HEK293 (cell line): ENCODE measurements at regions not wholly inside any gene's neighbourhood (a gene's known extent, or its start where the extent isn't known, plus 50 kb on each side); places are given as distances from the start of the nearest gene placed in this dataset.

Experiments used
- CTCF ChIA-PET: fragments of 350-600 bp; formaldehyde crosslinking; extraction: SDS; loops from one replicate; lab custom pipeline; 2021; ENCODE audit warnings: antibody characterized with exemption; lab: Yijun Ruan, JAX
- POLR2A ChIA-PET: fragments of 300-600 bp; formaldehyde crosslinking; extraction: SDS; loops from one replicate; lab custom pipeline; 2020; ENCODE audit warnings: antibody characterized with exemption, inconsistent platforms; lab: Yijun Ruan, JAX
- H3K27ac ChIP-seq: fragments of 200-500 bp; sonication (Bioruptor generic); 2 replicates; pipeline ENCODE4 v1.5.1; 2014; ENCODE audit warnings: low read depth, low read length, control low read depth, inconsistent platforms; ENCODE audit errors: extremely low read depth
- H3K36me3 ChIP-seq, 2 experiments: fragments of 200-500 bp in 1 of 2; sonication (Bioruptor generic) in 1 of 2; 1 replicate in 1 of 2; 2 replicates in 1 of 2; pipeline ENCODE4 v1.5.1; 2014 to 2017; ENCODE audit warnings: inconsistent platforms in 2 of 2, low read length in 2 of 2; ENCODE audit not compliant: control insufficient read depth in 2 of 2, insufficient read depth in 1 of 2
- H3K4me1 ChIP-seq: fragments of 200-500 bp; sonication (Bioruptor generic); 2 replicates; pipeline ENCODE4 v1.5.1; 2014; ENCODE audit warnings: mild to moderate bottlenecking, low read length, inconsistent platforms; ENCODE audit not compliant: control insufficient read depth, insufficient read depth
- H3K4me3 ChIP-seq: 2 replicates; pipeline ENCODE4 v1.5.1; 2011; ENCODE audit warnings: low read depth, mild to moderate bottlenecking, control low read depth, low read length, moderate library complexity
- H3K9me3 ChIP-seq: fragments of 200-500 bp; sonication (Bioruptor generic); 2 replicates; pipeline ENCODE4 v1.5.1; 2014; ENCODE audit warnings: low read depth, low read length, inconsistent platforms; ENCODE audit not compliant: control insufficient read depth, insufficient read depth
- ATF2 ChIP-seq: fragments of 450-650 bp; formaldehyde crosslinking; IDR thresholded peaks from 2 replicates; pipeline ENCODE4 v1.5.1; 2016; ENCODE audit warnings: missing biosample characterization, missing genetic modification characterization, low read depth
- CTCF ChIP-seq: fragments of 450-650 bp; formaldehyde crosslinking; IDR thresholded peaks from 2 replicates; pipeline ENCODE4 v1.5.1; 2016; ENCODE audit warnings: missing biosample characterization, missing genetic modification characterization
- EGR2 ChIP-seq: fragments of 450-650 bp; formaldehyde crosslinking; IDR thresholded peaks from 2 replicates; pipeline ENCODE4 v1.5.1; 2016; ENCODE audit warnings: low read depth, missing biosample characterization, missing genetic modification characterization
- GLI2 ChIP-seq: fragments of 450-650 bp; formaldehyde crosslinking; IDR thresholded peaks from 2 replicates; pipeline ENCODE4; 2017; ENCODE audit warnings: missing biosample characterization, missing genetic modification characterization, low read depth, borderline replicate concordance
- OSR2 ChIP-seq: fragments of 450-650 bp; formaldehyde crosslinking; IDR thresholded peaks from 2 replicates; pipeline ENCODE4 v1.5.1; 2016; ENCODE audit warnings: missing biosample characterization, missing genetic modification characterization
- YY2 ChIP-seq: fragments of 450-650 bp; formaldehyde crosslinking; IDR thresholded peaks from 2 replicates; pipeline ENCODE4 v1.5.1; 2016; ENCODE audit warnings: missing biosample characterization, missing genetic modification characterization
- ZBTB20 ChIP-seq: fragments of 450-650 bp; formaldehyde crosslinking; IDR thresholded peaks from 2 replicates; pipeline ENCODE4 v1.5.1; 2016; ENCODE audit warnings: missing biosample characterization, missing genetic modification characterization
- ZBTB21 ChIP-seq: fragments of 450-650 bp; formaldehyde crosslinking; IDR thresholded peaks from 2 replicates; pipeline ENCODE4 v1.5.1; 2017; ENCODE audit warnings: missing biosample characterization, missing genetic modification characterization
- ZBTB7A ChIP-seq: fragments of 450-650 bp; formaldehyde crosslinking; IDR thresholded peaks from 2 replicates; pipeline ENCODE4 v1.5.1; 2016; ENCODE audit warnings: low read depth, missing biosample characterization, missing genetic modification characterization
- ZNF274 ChIP-seq, 2 experiments: fragments of 200-500 bp in 1 of 2; fragments of 450-650 bp in 1 of 2; sonication (Bioruptor generic) in 1 of 2; formaldehyde crosslinking in 1 of 2; IDR thresholded peaks; 2 replicates each; pipeline versions ENCODE4 v1.5.1 to v1.6.1; 2014 to 2016; ENCODE audit warnings: borderline replicate concordance in 1 of 2, inconsistent platforms in 1 of 2, low read length in 1 of 2, missing biosample characterization in 1 of 2, missing genetic modification characterization in 1 of 2
- ZNF311 ChIP-seq: fragments of 450-650 bp; formaldehyde crosslinking; IDR thresholded peaks from 2 replicates; pipeline ENCODE4 v1.5.1; 2017; ENCODE audit warnings: missing biosample characterization, missing genetic modification characterization, borderline replicate concordance
- ZNF335 ChIP-seq: fragments of 450-650 bp; formaldehyde crosslinking; conservative IDR thresholded peaks from 2 replicates; pipeline ENCODE4 v1.5.1; 2016; ENCODE audit warnings: missing biosample characterization, missing genetic modification characterization
- ZNF362 ChIP-seq: fragments of 450-650 bp; formaldehyde crosslinking; IDR thresholded peaks from 2 replicates; pipeline ENCODE4 v1.5.1; 2016; ENCODE audit warnings: missing biosample characterization, missing genetic modification characterization
- ZNF37A ChIP-seq: fragments of 450-650 bp; IDR thresholded peaks from 2 replicates; pipeline ENCODE4 v1.5.1; 2018; ENCODE audit warnings: missing biosample characterization, missing genetic modification characterization
- ZNF404 ChIP-seq: fragments of 450-650 bp; formaldehyde crosslinking; IDR thresholded peaks from 2 replicates; pipeline ENCODE4 v1.5.1; 2017; ENCODE audit warnings: missing biosample characterization, missing genetic modification characterization
- ZNF423 ChIP-seq: fragments of 450-650 bp; formaldehyde crosslinking; IDR thresholded peaks from 2 replicates; pipeline ENCODE4 v1.5.1; 2016; ENCODE audit warnings: missing biosample characterization, missing genetic modification characterization
- ZNF426 ChIP-seq: fragments of 450-650 bp; formaldehyde crosslinking; IDR thresholded peaks from 2 replicates; pipeline ENCODE4 v1.5.1; 2017; ENCODE audit warnings: missing biosample characterization, missing genetic modification characterization, mild to moderate bottlenecking, inconsistent platforms, moderate library complexity
- ZNF488 ChIP-seq: fragments of 450-650 bp; formaldehyde crosslinking; IDR thresholded peaks from 2 replicates; pipeline ENCODE4 v1.5.1; 2016; ENCODE audit warnings: missing biosample characterization, missing genetic modification characterization
- ZNF501 ChIP-seq: fragments of 450-650 bp; formaldehyde crosslinking; IDR thresholded peaks from 2 replicates; pipeline ENCODE4 v1.5.1; 2016; ENCODE audit warnings: missing biosample characterization, missing genetic modification characterization
- ZNF549 ChIP-seq: fragments of 450-650 bp; IDR thresholded peaks from 2 replicates; pipeline ENCODE4 v1.5.1; 2018; ENCODE audit warnings: missing biosample characterization, missing genetic modification characterization, mild to moderate bottlenecking, inconsistent platforms, moderate library complexity
- ZNF621 ChIP-seq: fragments of 450-650 bp; formaldehyde crosslinking; IDR thresholded peaks from 2 replicates; pipeline ENCODE4 v1.5.1; 2017; ENCODE audit warnings: missing biosample characterization, missing genetic modification characterization
- ZNF654 ChIP-seq: fragments of 450-650 bp; formaldehyde crosslinking; IDR thresholded peaks from 2 replicates; pipeline ENCODE4 v1.5.1; 2016; ENCODE audit warnings: low read depth, missing biosample characterization, missing genetic modification characterization
- ZNF837 ChIP-seq: fragments of 450-650 bp; formaldehyde crosslinking; IDR thresholded peaks from 2 replicates; pipeline ENCODE4 v1.5.1; 2016; ENCODE audit warnings: missing biosample characterization, missing genetic modification characterization
- ZSCAN5A ChIP-seq: fragments of 450-650 bp; formaldehyde crosslinking; IDR thresholded peaks from 2 replicates; pipeline ENCODE4 v1.5.1; 2016; ENCODE audit warnings: missing biosample characterization, missing genetic modification characterization
- TF ChIP-seq, protein P1 (sequence below): fragments of 450-650 bp; formaldehyde crosslinking; optimal IDR thresholded peaks from 2 replicates; pipeline ENCODE3; 2016; ENCODE audit warnings: missing biosample characterization, mild to moderate bottlenecking, missing genetic modification characterization

GRCh38 chr4:16315456-16315855, 89.2 kb upstream of the TAPT1 start:
- Histone ChIP-seq H3K9me3 (no peaks in the 10 kb centered on the region), H3K4me3 (no peak overlapping the region), H3K4me1 (no peaks in the 10 kb centered on the region), H3K36me3 (no peaks in the 10 kb centered on the region), H3K27ac (no peak overlapping the region)
- POLR2A ChIA-PET = no interaction called here
- no peak for TF ChIP-seq ZBTB21
- TF ChIP-seq CTCF (tag by site-specific recombination) = no peak
- TF ChIP-seq YY2 = no peak
- no peak for TF ChIP-seq ZNF404 (tag by site-specific recombination)
- TF ChIP-seq ZNF549 (tag by site-specific recombination) = no peak
- no peak for TF ChIP-seq ZNF488 (tag by site-specific recombination)
- TF ChIP-seq, protein P1, sequence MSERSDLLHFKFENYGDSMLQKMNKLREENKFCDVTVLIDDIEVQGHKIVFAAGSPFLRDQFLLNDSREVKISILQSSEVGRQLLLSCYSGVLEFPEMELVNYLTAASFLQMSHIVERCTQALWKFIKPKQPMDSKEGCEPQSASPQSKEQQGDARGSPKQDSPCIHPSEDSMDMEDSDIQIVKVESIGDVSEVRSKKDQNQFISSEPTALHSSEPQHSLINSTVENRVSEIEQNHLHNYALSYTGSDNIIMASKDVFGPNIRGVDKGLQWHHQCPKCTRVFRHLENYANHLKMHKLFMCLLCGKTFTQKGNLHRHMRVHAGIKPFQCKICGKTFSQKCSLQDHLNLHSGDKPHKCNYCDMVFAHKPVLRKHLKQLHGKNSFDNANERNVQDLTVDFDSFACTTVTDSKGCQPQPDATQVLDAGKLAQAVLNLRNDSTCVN (tag by site-specific recombination) = no peak
- TF ChIP-seq ZNF274 (IDR thresholded peaks at IDR 0.05; ENCODE audit: low read length) = no peak
- no peak for TF ChIP-seq ZNF274 (tag by site-specific recombination; IDR thresholded peaks at IDR 0.05; ENCODE audit: borderline replicate concordance)
- no peak for TF ChIP-seq EGR2
- no peak for TF ChIP-seq ZNF335 (tag by site-specific recombination)
- no peak for TF ChIP-seq ZBTB20
- no peak for TF ChIP-seq ZNF837 (tag by site-specific recombination)
- TF ChIP-seq GLI2 (tag by site-specific recombination) = no peak
- no peak for TF ChIP-seq ZNF426
- no peak for TF ChIP-seq ZNF37A (tag by site-specific recombination)
- no peak for TF ChIP-seq ZNF362 (tag by site-specific recombination)
- TF ChIP-seq ZNF501 (tag by site-specific recombination) = no peak
- TF ChIP-seq ZNF654 = no peak
- no peak for TF ChIP-seq ZNF311 (tag by site-specific recombination)
- CTCF ChIA-PET = interaction anchor here (1.3 kb wide), 1 partner anchor 54 kb away, joined by 3 read pairs; no protein-coding TSS in a partner anchor

DNA sequence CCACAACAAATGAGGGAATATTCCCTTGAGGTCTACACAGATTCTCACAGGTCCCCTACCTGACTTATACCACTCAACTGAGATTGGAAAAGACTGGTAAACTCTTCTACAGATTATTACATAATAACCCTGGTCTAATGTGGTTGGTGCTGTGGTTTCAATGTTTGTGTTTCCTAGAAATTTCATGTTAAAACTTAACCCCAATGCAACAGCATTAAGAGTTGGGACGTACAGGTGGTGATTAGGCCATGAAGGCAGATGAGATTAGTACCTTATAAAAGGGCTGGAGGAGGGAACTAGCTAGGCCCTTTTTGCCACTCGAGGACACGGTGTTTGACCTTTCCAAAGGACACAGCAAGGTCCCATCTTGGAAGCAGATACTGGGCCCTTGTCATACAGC, 84.3 kb upstream of the TAPT1 start:
- no peaks in the 10 kb centered on the region for H3K9me3 ChIP-seq
- TF ChIP-seq ZNF423 (no peak), ZBTB7A (no peak), ZNF37A (tag by site-specific recombination) (no peak), ZNF621 (tag by site-specific recombination) (no peak), ZSCAN5A (tag by site-specific recombination) (no peak), OSR2 (tag by site-specific recombination) (no peak), ATF2 (tag by site-specific recombination) (no peak), ZNF426 (no peak), ZNF404 (tag by site-specific recombination) (no peak)
- H3K4me3 ChIP-seq = no peak overlapping the region
- no peaks in the 10 kb centered on the region for H3K36me3 ChIP-seq
- H3K4me1 ChIP-seq = no peaks in the 10 kb centered on the region
- POLR2A ChIA-PET = no interaction called here
- CTCF ChIA-PET = no interaction called here
- H3K27ac ChIP-seq = no peak overlapping the region
